ENCODE measurements at regions not wholly inside any gene's neighbourhood (a gene's known extent, or its start where the extent isn't known, plus 50 kb on each side); places are given as distances from the start of the nearest gene placed in this dataset.

DNA sequence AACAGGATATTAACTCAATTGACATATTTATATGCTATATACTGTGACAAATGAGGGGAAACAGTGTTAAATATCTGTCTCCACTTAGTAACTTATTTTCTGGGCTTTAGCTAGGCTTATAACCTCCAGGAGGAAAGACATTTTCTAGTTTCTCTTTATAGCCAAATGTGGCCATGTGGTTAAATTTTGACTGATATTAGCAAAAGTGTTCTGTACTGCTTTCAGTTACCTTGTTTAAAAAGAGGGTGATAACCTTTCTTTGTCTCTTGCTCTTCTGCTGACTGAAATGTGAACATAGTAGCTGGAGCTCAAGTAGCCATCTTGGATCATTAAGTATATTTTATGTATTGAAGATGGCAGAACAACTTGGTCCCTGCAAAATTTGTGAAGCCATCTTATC, 253.7 kb downstream of the PDHA2 start:
- Histone ChIP-seq H3K36me3 (no peaks in the 10 kb centered on the region), H3K4me1 (no peaks in the 10 kb centered on the region), H3K27ac (no peak overlapping the region), H3K9me3 (no peaks in the 10 kb centered on the region), H3K27me3 (no peaks in the 10 kb centered on the region), H3K4me3 (no peak overlapping the region)
- in situ Hi-C loops (cut with MboI; ENCODE audit: low sequenced_read_pairs in 4 of 4), result no loop called here
- intact Hi-C loops (cut with DNase I; ENCODE audit: low total_unique reads), result no loop called here
- TF ChIP-seq, protein P1, sequence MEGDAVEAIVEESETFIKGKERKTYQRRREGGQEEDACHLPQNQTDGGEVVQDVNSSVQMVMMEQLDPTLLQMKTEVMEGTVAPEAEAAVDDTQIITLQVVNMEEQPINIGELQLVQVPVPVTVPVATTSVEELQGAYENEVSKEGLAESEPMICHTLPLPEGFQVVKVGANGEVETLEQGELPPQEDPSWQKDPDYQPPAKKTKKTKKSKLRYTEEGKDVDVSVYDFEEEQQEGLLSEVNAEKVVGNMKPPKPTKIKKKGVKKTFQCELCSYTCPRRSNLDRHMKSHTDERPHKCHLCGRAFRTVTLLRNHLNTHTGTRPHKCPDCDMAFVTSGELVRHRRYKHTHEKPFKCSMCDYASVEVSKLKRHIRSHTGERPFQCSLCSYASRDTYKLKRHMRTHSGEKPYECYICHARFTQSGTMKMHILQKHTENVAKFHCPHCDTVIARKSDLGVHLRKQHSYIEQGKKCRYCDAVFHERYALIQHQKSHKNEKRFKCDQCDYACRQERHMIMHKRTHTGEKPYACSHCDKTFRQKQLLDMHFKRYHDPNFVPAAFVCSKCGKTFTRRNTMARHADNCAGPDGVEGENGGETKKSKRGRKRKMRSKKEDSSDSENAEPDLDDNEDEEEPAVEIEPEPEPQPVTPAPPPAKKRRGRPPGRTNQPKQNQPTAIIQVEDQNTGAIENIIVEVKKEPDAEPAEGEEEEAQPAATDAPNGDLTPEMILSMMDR (IDR thresholded peaks at IDR 0.05 in 4 of 5, conservative IDR thresholded peaks at IDR 0.05 in 1 of 5), result no peak
- no peak for TF ChIP-seq POLR2A (IDR thresholded peaks at IDR 0.05)
- no peak for ATAC-seq
- no peak for DNase-seq

DNA sequence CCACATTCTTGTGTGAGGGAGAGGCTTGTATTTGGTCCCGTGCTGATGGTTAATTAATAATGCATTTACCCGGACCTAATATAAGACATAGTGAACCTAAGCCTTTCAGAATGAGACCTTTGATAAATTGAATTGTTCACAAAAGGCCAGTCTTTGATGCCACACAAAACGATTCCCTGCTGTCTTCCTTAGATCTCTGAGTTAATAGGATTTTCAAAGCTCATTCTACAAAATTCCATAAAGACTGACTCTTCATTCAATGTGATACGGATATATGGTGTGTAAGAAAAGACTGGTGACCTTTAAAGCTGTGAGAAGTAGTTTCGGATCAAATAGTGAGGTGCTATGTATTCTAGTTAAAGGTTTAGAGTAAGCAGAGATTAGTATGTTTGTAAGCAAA, 254.3 kb downstream of the PDHA2 start:
- no peaks in the 10 kb centered on the region for H3K27me3 ChIP-seq
- no peak overlapping the region for H3K27ac ChIP-seq
- ATAC-seq (no peak), DNase-seq (no peak)
- no peak overlapping the region for H3K4me3 ChIP-seq
- no peaks in the 10 kb centered on the region for H3K9me3 ChIP-seq
- TF ChIP-seq POLR2A (IDR thresholded peaks at IDR 0.05), result no peak
- TF ChIP-seq, protein P1 (IDR thresholded peaks at IDR 0.05 in 4 of 5, conservative IDR thresholded peaks at IDR 0.05 in 1 of 5), result no peak
- H3K36me3 ChIP-seq, result no peaks in the 10 kb centered on the region
- intact Hi-C loops (cut with DNase I; ENCODE audit: low total_unique reads) (no loop called here), in situ Hi-C loops (cut with MboI; ENCODE audit: low sequenced_read_pairs in 4 of 4) (no loop called here)
- no peaks in the 10 kb centered on the region for H3K4me1 ChIP-seq

DNA sequence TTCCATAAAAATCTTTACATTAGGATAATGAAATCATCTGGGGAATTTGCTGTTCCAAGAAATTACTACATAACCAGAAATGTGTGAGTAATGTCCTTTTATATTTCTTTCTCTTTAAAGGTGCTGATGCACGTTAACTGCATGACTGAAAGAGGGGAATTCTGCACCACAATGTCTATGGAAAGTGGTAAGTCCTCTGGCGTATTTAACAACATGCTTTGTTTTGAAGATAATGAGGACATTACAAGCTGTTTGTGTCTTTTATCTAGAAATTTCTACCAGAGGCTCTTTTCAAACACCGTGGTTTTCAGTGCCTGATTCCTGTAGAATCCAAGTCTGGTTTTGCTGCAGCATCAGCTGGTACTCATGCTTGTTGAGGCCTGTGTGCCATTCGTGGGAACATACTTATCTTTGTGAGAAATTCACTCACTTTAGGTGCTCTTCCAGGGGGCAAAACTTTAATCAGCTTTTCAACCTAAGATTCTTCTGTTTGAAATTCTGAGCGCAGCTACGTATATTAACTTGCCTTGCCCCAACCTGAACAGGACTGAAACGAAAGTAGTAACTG, 257.2 kb downstream of the PDHA2 start:
- Histone ChIP-seq H3K4me3 (no peak overlapping the region), H3K27me3 (no peaks in the 10 kb centered on the region), H3K36me3 (no peaks in the 10 kb centered on the region), H3K9me3 (no peaks in the 10 kb centered on the region), H3K4me1 (no peaks in the 10 kb centered on the region), H3K27ac (no peak overlapping the region)
- in situ Hi-C loops (cut with MboI; ENCODE audit: low sequenced_read_pairs in 4 of 4), result no loop called here
- no peak for ATAC-seq
- no peak for DNase-seq
- intact Hi-C loops (cut with DNase I; ENCODE audit: low total_unique reads), result no loop called here
- TF ChIP-seq, protein P1 (IDR thresholded peaks at IDR 0.05 in 4 of 5, conservative IDR thresholded peaks at IDR 0.05 in 1 of 5), result no peak
- no peak for TF ChIP-seq POLR2A (IDR thresholded peaks at IDR 0.05)

DNA sequence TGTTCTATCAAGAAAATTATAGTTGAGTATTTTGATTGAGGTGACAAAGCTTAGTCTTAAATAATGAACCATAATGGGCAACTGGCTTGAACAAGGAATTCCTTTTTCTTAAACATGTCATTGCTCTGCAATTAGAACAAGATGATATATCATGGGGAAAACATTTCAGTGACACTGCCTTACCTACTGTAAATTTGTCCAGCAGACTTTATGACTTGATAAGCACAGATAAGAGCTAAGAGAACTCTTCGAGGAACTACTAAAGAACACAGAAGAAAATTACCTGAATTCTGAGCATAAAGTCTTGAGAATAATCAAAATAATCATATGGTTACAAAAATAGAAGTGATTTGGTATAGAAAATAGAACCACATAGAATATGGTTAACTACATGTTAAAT, 257.8 kb downstream of the PDHA2 start:
- Histone ChIP-seq H3K4me3 (no peak overlapping the region), H3K27me3 (no peaks in the 10 kb centered on the region), H3K36me3 (no peaks in the 10 kb centered on the region), H3K9me3 (no peaks in the 10 kb centered on the region), H3K27ac (no peak overlapping the region), H3K4me1 (no peaks in the 10 kb centered on the region)
- intact Hi-C loops (cut with DNase I; ENCODE audit: low total_unique reads) (no loop called here), in situ Hi-C loops (cut with MboI; ENCODE audit: low sequenced_read_pairs in 4 of 4) (no loop called here)
- ATAC-seq (no peak), DNase-seq (no peak)
- TF ChIP-seq POLR2A (IDR thresholded peaks at IDR 0.05), result no peak
- TF ChIP-seq, protein P1 (IDR thresholded peaks at IDR 0.05 in 4 of 5, conservative IDR thresholded peaks at IDR 0.05 in 1 of 5), result no peak

DNA sequence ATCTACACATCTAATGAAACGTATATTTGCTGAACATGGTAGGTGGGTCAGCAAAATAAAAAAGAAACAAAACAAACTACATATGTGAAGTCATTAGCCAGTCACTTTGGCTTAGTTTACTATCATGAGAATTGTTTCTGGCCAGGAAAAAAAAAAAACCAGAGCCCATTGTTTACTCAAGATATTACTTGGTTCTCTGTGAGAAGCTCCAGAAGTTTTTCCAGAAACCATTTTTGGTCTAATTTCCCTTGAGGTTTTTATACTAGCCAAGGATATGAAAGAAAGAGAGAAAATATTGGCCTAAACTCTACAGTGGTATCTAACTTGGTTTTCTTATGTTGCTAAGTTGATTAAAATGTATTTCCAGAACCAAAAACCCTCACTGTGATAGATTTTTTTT, 259.1 kb downstream of the PDHA2 start:
- H3K36me3 ChIP-seq, result no peaks in the 10 kb centered on the region
- no peaks in the 10 kb centered on the region for H3K9me3 ChIP-seq
- no peak overlapping the region for H3K27ac ChIP-seq
- intact Hi-C loops (cut with DNase I; ENCODE audit: low total_unique reads) (no loop called here), in situ Hi-C loops (cut with MboI; ENCODE audit: low sequenced_read_pairs in 4 of 4) (no loop called here)
- TF ChIP-seq, protein P1 (IDR thresholded peaks at IDR 0.05 in 4 of 5, conservative IDR thresholded peaks at IDR 0.05 in 1 of 5), result no peak
- TF ChIP-seq POLR2A (IDR thresholded peaks at IDR 0.05), result no peak
- no peaks in the 10 kb centered on the region for H3K27me3 ChIP-seq
- no peak for DNase-seq
- H3K4me1 ChIP-seq, result no peaks in the 10 kb centered on the region
- H3K4me3 ChIP-seq, result no peak overlapping the region
- no peak for ATAC-seq
